Spleen (tissue), 7 donors: ENCODE measurements at regions not wholly inside any gene's neighbourhood (a gene's known extent, or its start where the extent isn't known, plus 50 kb on each side); places are given as distances from the start of the nearest gene placed in this dataset.

Source experiments
- CTCF ChIP-seq, 11 experiments: fragments of 200-600 bp in 7 of 11; fragments of 450-650 bp in 4 of 11; sonication (generic) in 4 of 11; IDR thresholded peaks in 8 of 11; conservative IDR thresholded peaks in 3 of 11; 1 replicate in 7 of 11; 2 replicates in 4 of 11; pipeline versions ENCODE4 v1.4.0 to v1.8.0; 2016 to 2021; ENCODE audit warnings: antibody characterized with exemption in 11 of 11, inconsistent platforms in 4 of 11, mild to moderate bottlenecking in 1 of 11
- POLR2A ChIP-seq, 3 donors: fragments of 450-650 bp; IDR thresholded peaks; one replicate each; pipeline ENCODE4 v1.5.1; 2017; ENCODE audit warnings: antibody characterized with exemption in 3 of 3, mild to moderate bottlenecking in 1 of 3
- donor health status: DM: no; HTN: no; CAD: no; lungs with moderate emphysema.
- donor health status: DM: no; HTN: no; CAD: no.
- donor health status: DM: no; HTN: no; CAD: no.

GRCh38 chr13:107886118-107886517, 329.2 kb downstream of the LIG4 start:
- TF ChIP-seq CTCF (IDR thresholded peaks at IDR 0.05 in 8 of 11, conservative IDR thresholded peaks at IDR 0.05 in 3 of 11) (no peak), POLR2A (IDR thresholded peaks at IDR 0.05) (no peak)
